ENCODE measurements at regions not wholly inside any gene's neighbourhood (a gene's known extent, or its start where the extent isn't known, plus 50 kb on each side); places are given as distances from the start of the nearest gene placed in this dataset.

GRCh38 chr3:181250714-181251113 lies 261.2 kb upstream of the DNAJC19 start:
- TF ChIP-seq CTCF (IDR thresholded peaks at IDR 0.05) = no peak
- no peak for TF ChIP-seq FOXM1 (IDR thresholded peaks at IDR 0.05; ENCODE audit: low read depth)
- no peak for TF ChIP-seq POLR2AphosphoS5 (IDR thresholded peaks at IDR 0.05; ENCODE audit: low read depth, low read length)
- TF ChIP-seq FOSL2 (IDR thresholded peaks at IDR 0.05; ENCODE audit: borderline replicate concordance, low read depth) = no peak
- no peak for TF ChIP-seq MXI1 (IDR thresholded peaks at IDR 0.05; ENCODE audit: low read depth, low read length)
- no peak for TF ChIP-seq EP300 (IDR thresholded peaks at IDR 0.05; ENCODE audit: borderline replicate concordance in 1 of 2, low read depth in 1 of 2, low read length in 1 of 2)
- no peak for TF ChIP-seq NRF1 (IDR thresholded peaks at IDR 0.05; ENCODE audit: low read depth, low read length)
- no peak for TF ChIP-seq EZH2phosphoT487 (IDR thresholded peaks at IDR 0.05; ENCODE audit: borderline replicate concordance, low read depth)
- TF ChIP-seq GABPA (IDR thresholded peaks at IDR 0.05; ENCODE audit: low read depth) = no peak
- TF ChIP-seq TAF1 (IDR thresholded peaks at IDR 0.05; ENCODE audit: borderline replicate concordance, low read depth, low read length) = no peak
- no peak for TF ChIP-seq NFIC (IDR thresholded peaks at IDR 0.05; ENCODE audit: borderline replicate concordance)
- TF ChIP-seq SMC3 (IDR thresholded peaks at IDR 0.05; ENCODE audit: low read depth, low read length) = no peak
- TF ChIP-seq SIN3A (IDR thresholded peaks at IDR 0.05; ENCODE audit: borderline replicate concordance, low read depth, low read length) = no peak
- no peak for TF ChIP-seq YY1 (IDR thresholded peaks at IDR 0.05; ENCODE audit: low read depth)

All from SK-N-SH (cell line).